ENCODE measurements at regions not wholly inside any gene's neighbourhood (a gene's known extent, or its start where the extent isn't known, plus 50 kb on each side); places are given as distances from the start of the nearest gene placed in this dataset.

DNA sequence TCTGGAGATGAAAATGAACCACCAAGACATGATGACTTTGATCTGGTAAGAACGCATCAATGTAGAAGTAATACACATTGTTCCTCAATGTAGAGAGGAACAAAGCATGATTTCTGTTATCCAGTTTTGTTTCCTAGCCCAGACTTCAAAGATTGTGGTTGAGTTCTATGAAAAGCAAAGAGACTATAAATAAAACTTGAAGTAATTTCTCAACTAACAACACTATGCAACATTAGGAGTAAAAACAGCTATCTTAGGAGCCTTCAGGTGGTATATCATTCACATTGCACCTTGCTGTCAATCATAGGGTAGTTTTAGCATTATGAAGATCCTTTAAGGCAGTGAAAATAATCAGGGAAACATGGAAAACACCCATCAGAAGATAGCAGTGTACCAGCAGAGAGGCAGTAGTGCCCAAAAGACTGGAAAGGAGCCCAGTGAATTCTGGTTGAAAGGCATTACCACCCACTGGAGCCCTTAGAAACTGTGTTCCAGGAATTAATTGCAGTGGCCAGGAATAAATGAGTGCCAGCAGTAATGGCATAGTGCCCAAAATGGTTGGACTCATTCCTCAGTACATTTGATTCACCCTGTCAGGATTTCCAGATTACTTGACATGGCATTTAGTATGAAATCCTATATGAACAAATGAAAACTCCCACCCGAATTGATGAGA is 300.7 kb upstream of the CXXC4 start:
- DNase-seq (ENCODE audit: low spot score), result no peak

DNA sequence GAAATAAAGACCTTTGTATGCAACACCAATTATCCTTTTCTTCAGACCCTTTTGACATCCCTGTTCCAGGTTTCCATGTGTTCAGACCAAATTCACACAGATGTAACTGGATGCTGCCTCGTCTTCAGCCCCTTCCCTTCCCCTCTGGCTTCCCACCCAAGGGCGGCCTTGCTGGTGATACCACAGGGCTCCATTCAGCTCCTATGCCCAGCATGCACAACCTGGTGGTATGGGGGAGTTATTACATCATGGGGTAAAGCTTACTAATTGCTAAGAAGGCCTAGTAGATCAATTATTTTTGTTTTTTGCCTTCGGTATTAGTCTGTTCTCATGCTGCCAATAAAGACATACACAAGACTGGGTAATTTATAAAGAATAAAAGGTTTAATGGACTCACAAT is 317.0 kb upstream of the CXXC4 start:
- no peak for DNase-seq (ENCODE audit: low spot score)

DNA sequence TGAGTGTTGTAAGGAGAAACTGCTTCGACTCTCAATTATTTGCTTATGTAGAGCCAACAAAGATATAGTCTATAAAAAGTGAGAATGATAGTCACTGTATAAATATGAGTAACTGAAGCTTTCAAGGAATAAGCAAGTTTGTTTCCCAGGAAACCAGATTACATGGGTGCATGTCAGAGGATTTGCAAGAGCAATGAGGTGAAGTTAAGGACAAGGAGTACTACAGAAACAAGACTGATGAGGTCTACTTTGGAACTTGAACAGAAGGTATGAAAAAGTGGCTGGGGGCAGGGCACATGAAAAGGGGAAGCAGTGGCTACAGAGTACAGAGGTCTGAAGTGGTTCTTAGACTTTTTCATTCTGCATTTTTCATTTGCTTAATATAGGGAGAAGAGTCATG is 321.0 kb upstream of the CXXC4 start:
- no peak for DNase-seq (ENCODE audit: low spot score)

DNA sequence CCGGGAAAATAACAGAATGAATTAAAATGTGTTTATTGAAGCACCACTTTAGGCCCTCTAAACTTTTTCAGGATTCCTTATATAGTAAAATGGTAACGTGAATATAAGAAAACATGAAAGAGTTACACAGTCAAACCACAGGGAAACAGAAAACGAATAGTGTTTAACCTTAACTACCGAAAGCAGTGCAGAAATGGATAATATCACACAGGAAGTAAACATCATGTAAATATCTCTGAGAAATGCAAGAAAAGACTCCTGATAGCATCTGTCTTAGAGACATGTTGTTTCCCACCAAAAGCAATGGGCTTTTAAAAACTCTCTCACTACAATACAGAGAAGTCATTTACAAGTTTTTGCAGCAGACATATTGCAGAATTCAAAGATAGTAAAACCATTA is 323.9 kb upstream of the CXXC4 start:
- DNase-seq (ENCODE audit: low spot score), result no peak

DNA sequence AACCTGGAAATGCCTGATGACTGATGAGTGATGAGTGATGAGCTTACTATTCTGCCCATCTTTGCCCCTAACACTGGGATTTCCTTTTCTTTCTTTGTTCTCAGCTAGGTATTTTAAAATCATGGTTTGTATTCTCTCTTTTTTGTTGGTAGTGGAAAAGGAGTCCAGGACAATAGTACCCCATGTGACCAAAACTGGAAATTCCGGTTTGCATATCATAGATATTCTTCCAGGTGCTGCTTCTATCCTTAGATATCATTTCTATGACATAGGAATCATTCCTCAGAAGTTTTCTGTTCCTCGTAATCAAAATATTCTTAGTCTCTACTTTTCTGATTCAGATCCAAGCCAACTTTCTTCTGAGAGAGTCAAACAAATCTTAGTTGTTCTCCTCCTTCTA is 320.5 kb upstream of the TET2 start:
- DNase-seq (ENCODE audit: low spot score), result no peak

DNA sequence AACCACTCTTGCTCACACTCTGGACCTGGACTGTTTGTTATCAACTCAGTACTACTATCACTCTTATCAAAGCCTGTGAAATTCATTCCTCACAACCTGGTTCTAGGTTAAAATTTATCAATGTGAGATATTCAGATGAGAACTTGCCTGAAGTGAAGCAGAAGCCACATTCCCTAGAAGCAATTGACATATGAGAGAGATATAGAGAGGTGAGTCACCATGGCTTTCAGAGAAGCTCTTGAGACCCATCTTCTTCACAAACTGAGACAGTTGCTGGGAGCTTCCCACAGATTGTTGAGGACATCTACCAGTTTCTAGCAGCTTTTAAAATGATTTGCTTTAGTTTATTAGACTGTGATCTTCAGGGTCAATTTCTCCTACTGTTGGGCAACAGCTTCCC is 316.9 kb upstream of the TET2 start:
- DNase-seq (ENCODE audit: low spot score), result no peak

DNA sequence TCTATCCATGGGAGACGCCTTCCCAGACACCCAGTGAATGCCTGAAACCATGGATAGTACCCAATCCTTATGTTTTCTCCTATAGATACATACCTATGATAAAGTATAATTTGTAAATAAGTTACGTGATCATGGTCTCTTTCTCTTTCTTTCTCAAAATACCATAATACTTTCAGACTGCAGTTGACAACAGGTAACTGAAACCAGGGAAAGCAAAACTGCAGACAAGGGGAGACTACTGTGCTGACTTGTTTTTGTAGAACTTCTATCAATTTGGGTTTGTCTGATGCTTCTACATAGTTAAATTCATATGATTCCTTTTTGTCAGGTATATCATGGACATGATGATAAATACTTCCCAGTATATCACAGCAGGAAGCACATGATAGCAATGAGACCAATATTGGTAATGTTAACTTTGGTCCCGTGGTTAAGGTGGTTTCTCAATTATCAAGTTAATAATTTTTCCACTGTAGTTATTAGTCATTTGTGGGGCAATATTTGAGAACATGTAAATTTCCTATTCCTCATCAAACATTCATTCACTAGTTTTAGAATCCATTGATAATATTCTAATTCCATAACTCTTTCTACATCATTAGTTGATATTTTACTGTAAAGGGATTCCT is 298.0 kb upstream of the TET2 start:
- DNase-seq (ENCODE audit: low spot score), result no peak

DNA sequence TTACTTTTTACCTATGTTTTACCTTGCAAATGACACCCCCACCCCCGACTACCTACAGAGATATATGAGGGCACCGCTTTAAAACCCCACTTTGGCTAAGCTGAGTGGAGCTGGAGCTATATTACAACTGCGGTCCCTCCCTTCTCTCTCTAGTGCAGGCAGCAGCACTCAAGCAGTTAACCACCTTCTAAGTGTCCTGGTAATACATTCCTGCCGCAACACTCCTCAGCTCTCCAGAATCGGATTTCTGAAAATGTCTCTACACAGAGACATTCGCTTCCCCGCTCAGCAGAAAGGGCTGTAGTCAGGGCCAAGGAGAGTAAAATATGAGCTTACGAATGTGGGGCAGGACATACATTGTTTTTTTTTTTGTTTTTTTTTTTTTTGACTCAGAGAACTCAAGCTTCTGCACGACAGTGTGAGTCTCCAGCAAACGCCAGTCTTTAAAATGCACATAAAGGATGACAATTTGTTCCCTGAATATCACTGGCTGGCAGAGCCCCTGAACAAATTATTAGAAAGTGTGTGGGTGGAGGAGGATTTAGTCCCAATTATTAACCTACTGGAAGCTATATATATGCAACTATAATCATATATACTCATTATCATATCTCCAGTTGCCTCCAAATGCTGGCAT is 287.0 kb upstream of the TET2 start:
- DNase-seq (ENCODE audit: low spot score), result no peak

DNA sequence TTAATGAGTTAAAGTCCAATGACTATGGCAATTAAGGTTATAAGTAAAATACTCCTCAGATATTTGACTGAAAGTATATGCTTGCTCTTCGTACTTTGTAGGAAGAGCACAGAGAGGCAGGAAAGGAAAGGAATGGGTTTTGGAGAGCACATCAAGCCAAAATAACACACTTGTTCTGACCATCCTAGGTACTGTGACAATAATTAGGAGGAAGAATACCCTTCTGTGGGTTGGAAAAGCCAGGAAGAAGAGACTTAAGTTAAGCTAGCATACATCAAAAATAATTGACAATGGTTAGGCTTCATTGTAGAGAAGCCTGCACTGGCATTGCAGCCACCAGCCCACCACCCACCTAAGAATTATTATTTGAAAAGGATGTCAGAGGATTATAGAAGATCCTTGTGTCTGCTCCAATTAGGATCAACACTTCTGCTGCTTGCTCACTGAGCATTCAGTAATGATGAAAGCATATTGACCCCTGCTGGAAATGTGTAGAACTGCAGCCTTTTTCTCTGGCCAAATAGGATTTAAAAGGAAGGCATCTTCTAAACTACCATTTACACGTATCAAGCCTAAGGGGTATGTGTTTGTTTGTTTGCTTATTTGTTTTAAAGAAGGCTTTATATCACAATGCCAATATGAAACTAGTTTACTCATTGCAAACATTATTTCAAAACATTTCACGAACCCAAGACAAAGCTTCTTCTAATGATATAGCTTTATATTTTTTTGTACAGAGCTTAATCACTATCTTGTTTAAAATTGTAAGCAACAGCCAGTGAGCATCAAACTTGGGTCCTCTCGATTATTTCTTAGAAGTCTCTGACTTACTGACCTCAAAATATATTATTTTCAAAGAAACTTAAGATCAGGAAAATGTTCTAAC is 286.2 kb upstream of the TET2 start:
- DNase-seq (ENCODE audit: low spot score), result peak; percentile 37

DNA sequence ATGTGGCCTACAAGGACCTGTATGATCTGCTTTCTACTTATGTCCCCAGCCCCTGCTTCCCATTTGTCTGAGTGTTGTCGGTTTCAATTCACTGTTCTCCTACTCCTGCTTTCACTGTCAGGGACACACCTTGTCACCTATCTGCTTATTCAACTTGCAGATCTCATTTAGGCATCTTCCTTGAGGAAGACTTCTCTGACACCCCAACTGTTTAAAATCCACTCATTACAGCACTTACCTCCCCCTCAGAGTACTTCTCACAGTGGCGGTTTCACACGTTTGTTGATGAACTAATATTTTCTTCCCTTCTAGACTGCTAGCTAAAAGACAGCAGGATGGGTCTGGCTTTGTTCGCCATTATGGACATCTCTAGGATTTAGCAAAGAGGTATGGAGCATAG is 279.9 kb upstream of the TET2 start:
- no peak for DNase-seq (ENCODE audit: low spot score)

DNA sequence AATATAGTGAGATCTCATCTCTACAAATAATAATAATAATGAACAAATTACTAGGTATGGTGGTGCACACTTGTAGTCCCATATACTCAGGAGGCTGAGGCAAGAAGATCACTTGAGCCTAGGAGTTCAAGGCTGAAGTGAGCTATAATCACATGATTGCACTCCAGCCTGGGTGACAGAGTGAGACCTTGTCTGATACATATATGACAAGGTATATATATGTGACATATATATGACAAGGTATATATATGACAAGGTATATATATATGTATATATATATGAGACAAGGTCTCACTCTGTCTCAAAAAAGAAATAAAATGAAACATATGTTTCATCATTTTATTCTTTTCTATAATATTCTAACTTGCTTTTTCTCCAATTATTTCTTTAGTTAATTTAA is 278.1 kb upstream of the TET2 start:
- no peak for DNase-seq (ENCODE audit: low spot score)

DNA sequence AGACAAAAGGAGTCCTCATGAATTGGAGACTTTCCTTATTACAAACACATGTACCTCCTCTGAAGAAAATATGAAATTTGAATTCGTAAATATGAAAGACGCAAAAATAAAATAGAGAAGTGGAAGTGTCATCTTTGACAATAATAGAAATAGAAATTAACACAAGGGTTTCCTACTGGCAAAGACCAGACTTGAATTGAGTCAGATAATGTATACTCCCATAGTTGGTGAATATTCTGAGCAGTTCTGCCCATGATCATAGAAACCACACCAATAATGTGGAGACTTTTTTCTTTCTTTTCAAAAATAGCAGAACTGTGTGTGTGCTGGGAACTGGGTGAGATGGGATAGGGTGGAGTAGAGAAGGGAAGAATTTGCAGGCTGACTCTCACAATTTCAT is 277.7 kb upstream of the TET2 start:
- no peak for DNase-seq (ENCODE audit: low spot score)

DNA sequence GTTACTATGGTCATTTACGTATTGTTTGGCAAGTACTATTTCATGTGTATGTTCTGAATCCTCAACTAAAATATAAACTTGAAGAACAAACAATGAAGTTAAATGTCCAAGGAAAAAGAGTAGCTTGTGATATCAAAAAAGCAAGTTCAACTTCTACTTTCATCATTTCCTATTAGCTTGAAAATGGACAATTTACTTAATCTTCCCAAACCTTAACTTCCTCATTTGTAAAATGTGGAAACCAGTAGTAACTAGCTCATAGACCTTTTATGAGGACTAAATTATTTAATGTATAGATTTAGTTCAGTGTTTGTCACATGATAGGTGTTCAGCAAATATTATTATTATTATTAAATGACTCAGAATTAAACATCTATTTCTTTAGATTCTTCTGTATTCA is 276.8 kb upstream of the TET2 start:
- no peak for DNase-seq (ENCODE audit: low spot score)

DNA sequence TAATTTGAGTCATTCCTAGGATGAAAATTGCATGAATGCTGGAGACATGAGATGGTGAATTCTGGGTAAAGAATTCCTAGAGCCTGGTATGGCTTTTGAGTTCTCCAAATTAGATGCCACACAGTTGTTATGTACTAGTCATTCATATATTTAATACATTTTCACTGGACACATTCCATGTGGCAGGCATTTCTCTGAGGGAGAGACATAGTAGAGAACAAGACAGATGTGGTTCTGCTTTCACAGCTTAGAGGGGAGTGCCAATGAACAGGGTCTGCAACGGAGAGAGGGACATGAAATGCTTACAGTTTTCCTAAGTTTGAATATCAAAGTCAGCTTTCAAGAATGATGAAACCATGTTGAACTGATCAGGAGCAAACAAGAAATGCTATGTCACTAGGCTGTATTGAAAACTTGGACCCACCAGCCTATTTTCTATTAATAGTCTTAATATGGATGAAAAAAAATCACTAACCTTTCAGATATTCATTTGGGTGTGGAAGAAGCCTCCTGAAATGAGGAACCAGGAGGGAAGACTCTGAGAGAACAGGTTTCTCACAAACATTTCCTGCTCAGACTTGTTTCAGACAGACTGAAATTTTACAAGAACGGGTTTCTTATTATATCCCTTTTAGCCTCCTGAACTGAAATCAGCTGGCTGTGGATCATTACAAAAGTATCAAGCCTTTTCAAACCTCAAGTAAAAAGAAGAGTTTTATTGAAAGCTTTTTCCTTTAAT is 276.0 kb upstream of the TET2 start:
- no peak for DNase-seq (ENCODE audit: low spot score)

DNA sequence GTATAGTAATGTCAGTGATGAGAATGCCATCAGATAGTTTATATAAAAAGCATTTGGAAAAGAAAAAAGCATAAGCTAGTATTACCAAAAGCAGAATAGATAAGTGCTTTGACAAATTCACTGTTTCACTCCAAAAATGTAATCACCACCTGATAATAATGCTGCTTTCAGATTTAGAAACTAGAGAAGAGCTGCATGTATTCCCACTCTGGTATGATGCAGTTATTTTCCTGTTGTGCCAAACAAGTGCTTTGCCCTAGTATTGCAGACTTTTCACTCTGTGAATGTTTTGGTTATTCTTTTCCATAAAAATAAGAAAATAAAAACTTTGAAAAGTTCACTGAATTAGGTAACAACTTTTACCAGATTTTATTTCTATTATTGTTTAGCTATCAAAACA is 267.7 kb upstream of the TET2 start:
- no peak for DNase-seq (ENCODE audit: low spot score)

DNA sequence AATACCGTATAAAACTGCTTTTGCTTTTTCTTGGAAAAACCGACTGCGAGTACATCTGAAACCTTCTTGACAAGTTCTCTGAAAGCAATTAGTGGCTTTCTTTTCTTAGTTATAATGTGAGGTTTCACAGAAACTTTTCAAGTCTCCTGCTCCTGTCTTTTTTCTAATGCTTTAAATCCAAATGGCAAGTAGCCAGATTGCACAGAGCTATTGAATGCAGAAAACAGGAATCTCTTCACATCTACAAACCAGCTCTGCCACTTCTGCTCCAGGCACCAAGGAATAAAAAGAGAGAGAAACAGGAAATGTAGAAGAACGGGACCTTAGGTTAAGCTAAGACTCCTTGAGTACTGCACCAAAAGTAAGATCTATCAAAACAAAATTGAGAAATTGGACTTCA is 267.3 kb upstream of the TET2 start:
- no peak for DNase-seq (ENCODE audit: low spot score)

DNA sequence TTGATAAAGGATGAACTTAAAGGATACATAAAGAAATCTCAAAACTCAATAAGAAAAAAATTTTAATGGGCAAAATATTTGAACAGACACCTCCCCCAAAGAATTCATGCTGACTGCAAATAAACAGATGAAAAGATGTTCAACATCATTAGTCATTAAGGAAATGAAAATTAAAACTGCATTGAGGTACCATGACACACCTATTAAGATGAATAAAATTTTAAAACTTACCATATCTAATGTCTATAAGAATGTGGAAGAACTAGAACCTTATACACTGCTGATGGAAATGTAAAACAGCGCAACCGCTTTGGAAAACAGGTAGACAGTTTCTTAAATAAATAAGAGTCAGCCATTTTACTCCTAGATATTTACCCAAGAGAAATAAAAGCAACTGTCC is 266.8 kb upstream of the TET2 start:
- DNase-seq (ENCODE audit: low spot score), result no peak

DNA sequence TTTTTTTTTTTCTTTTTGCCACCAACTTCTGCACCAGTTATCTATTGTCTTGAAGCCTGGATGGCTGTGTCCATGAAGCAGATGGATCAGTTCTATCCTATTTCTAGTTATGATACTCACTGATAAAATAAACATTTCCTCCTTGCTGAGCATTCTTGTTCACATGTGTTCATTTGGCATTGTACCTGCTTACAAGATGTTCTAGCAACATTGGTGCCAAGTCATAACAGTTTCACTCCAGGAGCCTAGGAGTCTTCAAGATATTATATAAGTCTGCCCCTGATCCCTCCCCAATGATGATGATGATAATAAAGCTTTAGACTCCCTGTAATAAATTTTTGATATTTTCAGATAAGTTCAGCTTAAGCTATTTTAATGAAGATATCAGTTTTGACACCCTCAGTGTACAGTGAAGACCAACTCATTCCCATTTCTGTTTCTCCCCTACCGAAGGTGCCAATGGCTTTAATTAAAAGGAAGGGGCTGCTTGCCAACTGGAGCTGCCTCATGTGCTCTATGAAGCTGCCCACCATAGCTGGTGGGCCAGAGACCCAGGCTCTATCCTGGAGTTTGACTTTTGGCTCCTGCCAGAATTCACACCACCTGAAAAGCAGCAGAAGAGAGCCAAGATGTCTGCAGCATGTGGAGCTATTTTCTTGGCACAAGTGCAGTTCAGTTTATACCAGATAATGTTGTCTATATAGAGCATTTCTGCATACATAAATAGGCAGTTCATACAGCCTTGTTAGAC is 265.4 kb upstream of the TET2 start:
- no peak for DNase-seq (ENCODE audit: low spot score)

DNA sequence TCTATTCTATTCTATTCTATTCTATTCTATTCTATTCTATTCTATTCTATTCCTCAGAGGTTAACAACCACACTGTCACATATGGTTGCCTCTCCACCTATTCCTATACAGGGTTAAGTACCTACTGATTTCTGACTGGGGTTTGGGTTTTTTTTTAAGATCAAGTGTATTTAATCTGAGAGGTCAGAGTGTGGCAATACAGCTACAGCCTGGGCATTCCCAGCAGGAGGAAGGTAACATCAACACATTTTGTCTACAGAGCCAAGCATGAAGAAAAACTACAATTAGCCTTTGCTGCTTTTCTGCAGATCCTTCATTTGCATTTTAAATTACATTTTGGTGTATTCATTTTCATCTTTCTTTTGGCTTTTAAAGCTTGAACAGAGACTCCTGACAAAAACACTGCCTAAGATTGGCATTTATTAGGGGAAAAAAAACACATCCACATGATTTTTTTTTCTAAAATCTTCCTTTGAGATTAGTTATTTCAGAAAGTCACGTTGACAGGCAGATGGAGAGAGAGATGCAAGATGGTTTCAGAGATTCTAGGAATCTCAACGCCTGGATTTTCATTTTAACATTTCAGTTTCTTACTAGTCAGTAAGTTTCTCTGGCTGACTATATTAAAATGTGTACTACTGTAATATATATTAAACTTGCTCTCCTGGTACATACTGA is 255.9 kb upstream of the TET2 start:
- no peak for DNase-seq (ENCODE audit: low spot score)

Data from hematopoietic multipotent progenitor cell treated with erythropoietin and hydrocortisone succinate and interleukin-3 and kit ligand, for 17 days (in vitro differentiated cells).